Activated CD8-positive, alpha-beta memory T cell treated with anti-CD3 and anti-CD28 coated beads for 48 hours (primary cell): ENCODE measurements at regions not wholly inside any gene's neighbourhood (a gene's known extent, or its start where the extent isn't known, plus 50 kb on each side); places are given as distances from the start of the nearest gene placed in this dataset.
"Not testable (repeated sequence)": the region's sequence is repeated elsewhere in the genome, so short reads cannot be mapped to it uniquely, and the experiment has no call there.

Experiments used
- DNase-seq, 3 experiments: peaks; one replicate each; pipeline ENCODE4 v3.0.0-alpha.2; 2020; ENCODE audit warnings: low read depth in 2 of 3, low spot score in 2 of 3

- no peak for DNase-seq
Observed at GRCh38 chr5:124140060-124140459, 606.4 kb downstream of the ZNF608 start.

- DNase-seq = no peak
Observed at GRCh38 chr5:124139477-124139876, 607.0 kb downstream of the ZNF608 start.

- DNase-seq = no peak
Observed at GRCh38 chr5:124136609-124137008, 609.8 kb downstream of the ZNF608 start.

GRCh38 chr5:124134941-124135340 is 611.5 kb downstream of the ZNF608 start:
- no peak for DNase-seq

- DNase-seq = no peak
Observed at GRCh38 chr5:124133406-124133805, 613.0 kb downstream of the ZNF608 start.

GRCh38 chr5:124132843-124133242 is 613.6 kb downstream of the ZNF608 start:
- no peak for DNase-seq

- no peak for DNase-seq
Observed at GRCh38 chr5:124131466-124131865, 615.0 kb downstream of the ZNF608 start.

- DNase-seq = no peak
Observed at GRCh38 chr5:124130816-124131215, 615.6 kb downstream of the ZNF608 start.

GRCh38 chr5:124128867-124129266 is 616.9 kb downstream of the CSNK1G3 start:
- DNase-seq = no peak

GRCh38 chr5:124126504-124127217 is 614.7 kb downstream of the CSNK1G3 start:
- no peak for DNase-seq

- DNase-seq = no peak
Observed at GRCh38 chr5:124124711-124125229, 612.8 kb downstream of the CSNK1G3 start.

GRCh38 chr5:124121198-124121597 is 609.2 kb downstream of the CSNK1G3 start:
- no peak for DNase-seq

- no peak for DNase-seq
Observed at GRCh38 chr5:124114911-124115310, 602.9 kb downstream of the CSNK1G3 start.

GRCh38 chr5:124111886-124112285 is 599.9 kb downstream of the CSNK1G3 start:
- no peak for DNase-seq

GRCh38 chr5:124110942-124111341 is 599.0 kb downstream of the CSNK1G3 start:
- no peak for DNase-seq

GRCh38 chr5:124105326-124105725 is 593.3 kb downstream of the CSNK1G3 start:
- DNase-seq = no peak

GRCh38 chr5:124104821-124105220 is 592.8 kb downstream of the CSNK1G3 start:
- no peak for DNase-seq

GRCh38 chr5:124104344-124104743 is 592.4 kb downstream of the CSNK1G3 start:
- no peak for DNase-seq

- no peak for DNase-seq
Observed at GRCh38 chr5:124103671-124104070, 591.7 kb downstream of the CSNK1G3 start.

GRCh38 chr5:124103056-124103455 is 591.1 kb downstream of the CSNK1G3 start:
- not testable (repeated sequence) for DNase-seq

GRCh38 chr5:124102486-124102885 is 590.5 kb downstream of the CSNK1G3 start:
- DNase-seq = no peak

- no peak for DNase-seq
Observed at GRCh38 chr5:124093658-124094057, 581.7 kb downstream of the CSNK1G3 start.

GRCh38 chr5:124090115-124090514 is 578.1 kb downstream of the CSNK1G3 start:
- DNase-seq = no peak
